Activated naive CD4-positive, alpha-beta T cell treated with anti-CD3 and anti-CD28 coated beads, Interleukin-2, amount 10 ng/mL, durations not matched to agents 7 days and 5 days (primary cell): ENCODE measurements at regions not wholly inside any gene's neighbourhood (a gene's known extent, or its start where the extent isn't known, plus 50 kb on each side); places are given as distances from the start of the nearest gene placed in this dataset.

Experiments used
- CTCF ChIA-PET: fragments of 350-600 bp; sonication (Branson Sonifier 250); formaldehyde crosslinking; loops from one replicate; lab custom pipeline; 2021; ENCODE audit warnings: antibody characterized with exemption; lab: Charles Lee
- DNase-seq: peaks from one replicate; pipeline ENCODE4 v3.0.0-alpha.2; 2020
- H3K27ac Mint-ChIP-seq: one replicate; pipeline ENCODE4 v1.8.0; 2021; ENCODE audit warnings: mild to moderate bottlenecking, moderate library complexity, mixed read lengths
- H3K27me3 Mint-ChIP-seq: one replicate; pipeline ENCODE4 v1.8.0; 2021; ENCODE audit warnings: mild to moderate bottlenecking, mixed read lengths
- H3K36me3 Mint-ChIP-seq: one replicate; pipeline ENCODE4 v1.8.0; 2021; ENCODE audit warnings: mixed read lengths
- H3K4me1 Mint-ChIP-seq: one replicate; pipeline ENCODE4 v1.8.0; 2021; ENCODE audit warnings: mixed read lengths
- H3K4me3 Mint-ChIP-seq: one replicate; pipeline ENCODE4 v1.8.0; 2021; ENCODE audit warnings: mild to moderate bottlenecking, moderate library complexity, mixed read lengths
- H3K9me3 Mint-ChIP-seq: one replicate; pipeline ENCODE4 v1.8.0; 2021; ENCODE audit warnings: mixed read lengths

- Mint-ChIP-seq H3K27me3 (peaks cover 7% of the 10 kb centered on the region), H3K4me1 (no peaks in the 10 kb centered on the region), H3K36me3 (no peaks in the 10 kb centered on the region), H3K9me3 (no peaks in the 10 kb centered on the region), H3K27ac (no peak overlapping the region), H3K4me3 (no peak overlapping the region)
- no peak for DNase-seq
- CTCF ChIA-PET = interaction anchor here (1.2 kb wide), 1 partner anchor 9 kb away, joined by 3 read pairs; no protein-coding TSS in a partner anchor
Measured at GRCh38 chr12:75592086-75592485, 80.7 kb upstream of the KRR1 start.

DNA sequence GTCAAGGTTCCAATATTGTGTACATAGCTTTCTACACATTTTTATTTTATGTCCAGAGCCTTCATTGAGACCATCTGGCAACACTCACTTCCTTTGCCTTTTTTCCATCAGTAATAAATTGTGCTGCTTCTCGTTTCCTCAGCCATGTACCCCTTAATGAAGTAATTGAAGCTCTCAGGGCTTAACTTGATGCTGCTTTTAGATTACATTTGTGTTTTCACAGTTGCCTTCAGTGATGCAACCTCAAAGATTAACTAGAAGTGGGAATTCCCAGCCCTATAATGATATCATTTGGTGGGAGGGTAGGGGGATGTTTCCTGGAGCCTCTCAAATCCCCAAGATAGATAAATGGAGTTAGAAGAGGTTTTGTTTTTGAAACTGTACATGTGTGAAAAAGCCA lies 80.2 kb upstream of the KRR1 start:
- no peak for DNase-seq
- CTCF ChIA-PET = interaction anchor here (1.2 kb wide), 1 partner anchor 8 kb away, joined by 3 read pairs; no protein-coding TSS in a partner anchor
- Mint-ChIP-seq H3K36me3 (no peaks in the 10 kb centered on the region), H3K4me1 (no peaks in the 10 kb centered on the region), H3K4me3 (no peak overlapping the region), H3K27me3 (peaks cover 7% of the 10 kb centered on the region), H3K27ac (no peak overlapping the region), H3K9me3 (no peaks in the 10 kb centered on the region)

GRCh38 chr12:75589801-75590200 lies 78.4 kb upstream of the KRR1 start:
- CTCF ChIA-PET = no interaction called here
- Mint-ChIP-seq H3K27me3 (peaks cover 7% of the 10 kb centered on the region), H3K27ac (no peak overlapping the region), H3K36me3 (no peaks in the 10 kb centered on the region), H3K9me3 (no peaks in the 10 kb centered on the region), H3K4me1 (no peaks in the 10 kb centered on the region), H3K4me3 (no peak overlapping the region)
- DNase-seq = no peak

GRCh38 chr12:75587340-75588106 lies 76.1 kb upstream of the KRR1 start:
- H3K36me3 Mint-ChIP-seq = no peaks in the 10 kb centered on the region
- H3K9me3 Mint-ChIP-seq = no peaks in the 10 kb centered on the region
- H3K27ac Mint-ChIP-seq = no peak overlapping the region
- CTCF ChIA-PET = no interaction called here
- no peak for DNase-seq
- no peaks in the 10 kb centered on the region for H3K27me3 Mint-ChIP-seq
- no peaks in the 10 kb centered on the region for H3K4me1 Mint-ChIP-seq
- no peak overlapping the region for H3K4me3 Mint-ChIP-seq

GRCh38 chr12:75585330-75585729 lies 73.9 kb upstream of the KRR1 start:
- no peaks in the 10 kb centered on the region for H3K36me3 Mint-ChIP-seq
- H3K27ac Mint-ChIP-seq = no peak overlapping the region
- no peaks in the 10 kb centered on the region for H3K27me3 Mint-ChIP-seq
- CTCF ChIA-PET = interaction anchor here (0.8 kb wide), 1 partner anchor 114 kb away, joined by 3 read pairs; no protein-coding TSS in a partner anchor
- H3K4me3 Mint-ChIP-seq = no peak overlapping the region
- H3K9me3 Mint-ChIP-seq = no peaks in the 10 kb centered on the region
- H3K4me1 Mint-ChIP-seq = no peaks in the 10 kb centered on the region
- DNase-seq = no peak

DNA sequence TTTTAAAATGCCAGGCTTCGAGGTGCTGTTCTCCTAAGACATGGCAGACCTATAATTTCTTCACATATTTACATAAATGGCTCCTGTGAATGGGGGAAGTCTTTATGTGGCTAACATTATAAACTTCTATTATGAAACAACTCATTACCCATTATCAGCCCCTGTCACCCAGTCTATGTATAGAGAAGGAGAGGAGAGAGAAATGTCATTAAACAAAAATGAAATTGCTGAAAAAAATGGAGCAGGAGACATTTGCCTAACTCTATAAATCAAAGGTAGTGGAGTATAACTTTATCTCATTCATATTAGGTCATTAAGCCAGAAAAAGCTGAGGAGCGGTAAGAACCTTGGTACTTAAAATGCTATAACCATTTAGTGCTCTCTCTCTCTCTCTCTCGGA lies 71.9 kb upstream of the KRR1 start:
- CTCF ChIA-PET = interaction anchor here (1.1 to 1.2 kb wide), 2 partner anchors 9 to 448 kb away, joined by 3 read pairs; partner anchors contain the start of gene PHLDA1
- Mint-ChIP-seq H3K4me3 (no peak overlapping the region), H3K27ac (no peak overlapping the region), H3K9me3 (no peaks in the 10 kb centered on the region), H3K27me3 (no peaks in the 10 kb centered on the region), H3K4me1 (no peaks in the 10 kb centered on the region), H3K36me3 (no peaks in the 10 kb centered on the region)
- DNase-seq = no peak

- H3K9me3 Mint-ChIP-seq = no peaks in the 10 kb centered on the region
- no peaks in the 10 kb centered on the region for H3K27me3 Mint-ChIP-seq
- no peak overlapping the region for H3K27ac Mint-ChIP-seq
- no peak for DNase-seq
- H3K4me3 Mint-ChIP-seq = no peak overlapping the region
- H3K36me3 Mint-ChIP-seq = no peaks in the 10 kb centered on the region
- H3K4me1 Mint-ChIP-seq = no peaks in the 10 kb centered on the region
- CTCF ChIA-PET = interaction anchor here (0.5 to 0.7 kb wide), 2 partner anchors 450 to 455 kb away, joined by 3 to 4 read pairs; no protein-coding TSS in a partner anchor
Measured at GRCh38 chr12:75581515-75581914, 70.1 kb upstream of the KRR1 start.

DNA sequence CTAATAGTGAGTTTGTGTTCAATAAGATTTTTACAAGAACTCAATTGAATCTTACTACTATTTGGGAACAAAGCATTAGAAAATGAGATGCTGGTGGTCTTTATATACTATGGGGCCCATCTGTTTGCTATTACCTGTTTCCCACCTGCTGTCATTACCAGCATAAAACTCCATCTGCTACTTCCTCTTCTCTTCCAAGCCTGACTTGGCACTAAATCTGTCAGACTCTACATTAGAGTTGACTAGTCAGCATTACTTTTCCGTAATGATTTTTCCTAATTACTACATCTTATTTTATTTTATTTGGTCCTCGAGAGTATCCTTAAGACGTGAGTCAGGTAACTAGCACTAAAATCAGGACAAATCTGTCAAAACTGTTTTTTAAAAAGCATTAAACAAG lies 68.1 kb upstream of the KRR1 start:
- CTCF ChIA-PET = no interaction called here
- Mint-ChIP-seq H3K4me1 (no peaks in the 10 kb centered on the region), H3K4me3 (no peak overlapping the region), H3K36me3 (no peaks in the 10 kb centered on the region), H3K27me3 (peaks cover 5% of the 10 kb centered on the region), H3K9me3 (no peaks in the 10 kb centered on the region), H3K27ac (no peak overlapping the region)
- no peak for DNase-seq

- Mint-ChIP-seq H3K36me3 (no peaks in the 10 kb centered on the region), H3K27ac (no peak overlapping the region), H3K27me3 (peaks cover 5% of the 10 kb centered on the region), H3K9me3 (no peaks in the 10 kb centered on the region), H3K4me3 (no peak overlapping the region), H3K4me1 (no peaks in the 10 kb centered on the region)
- CTCF ChIA-PET = interaction anchor here (1.4 kb wide), 1 partner anchor 457 kb away, joined by 3 read pairs; no protein-coding TSS in a partner anchor
- no peak for DNase-seq
Measured at GRCh38 chr12:75578546-75578945, 67.1 kb upstream of the KRR1 start.

GRCh38 chr12:75577812-75578211 lies 66.4 kb upstream of the KRR1 start:
- peaks cover 5% of the 10 kb centered on the region for H3K27me3 Mint-ChIP-seq
- H3K36me3 Mint-ChIP-seq = no peaks in the 10 kb centered on the region
- no peak overlapping the region for H3K27ac Mint-ChIP-seq
- H3K4me1 Mint-ChIP-seq = no peaks in the 10 kb centered on the region
- no peak overlapping the region for H3K4me3 Mint-ChIP-seq
- CTCF ChIA-PET = interaction anchor here (0.7 to 1.4 kb wide), 2 partner anchors 453 to 457 kb away, joined by 3 read pairs; no protein-coding TSS in a partner anchor
- DNase-seq = no peak
- no peaks in the 10 kb centered on the region for H3K9me3 Mint-ChIP-seq

- CTCF ChIA-PET = no interaction called here
- Mint-ChIP-seq H3K4me3 (no peak overlapping the region), H3K4me1 (no peaks in the 10 kb centered on the region), H3K36me3 (no peaks in the 10 kb centered on the region), H3K9me3 (no peaks in the 10 kb centered on the region), H3K27me3 (peaks cover 5% of the 10 kb centered on the region), H3K27ac (no peak overlapping the region)
- DNase-seq = no peak
Measured at GRCh38 chr12:75571656-75572205, 60.3 kb upstream of the KRR1 start.

DNA sequence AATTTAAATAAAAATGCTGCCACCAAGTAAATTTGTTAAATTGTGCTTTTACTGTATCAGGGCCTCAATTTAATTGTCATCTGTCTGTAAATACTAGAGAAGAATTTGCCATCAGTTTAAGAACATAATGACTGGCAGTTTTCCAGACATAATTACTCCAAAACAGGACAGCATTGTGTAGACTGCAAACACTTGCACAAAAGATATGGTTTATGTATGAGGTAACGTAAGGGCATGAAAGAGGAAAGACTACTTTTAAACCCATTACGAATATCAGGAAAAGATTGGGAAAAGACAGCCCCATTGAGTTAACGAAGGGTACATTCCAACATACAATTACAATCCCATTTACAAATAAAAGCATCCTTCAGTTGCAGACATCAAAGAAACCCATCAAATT lies 59.8 kb upstream of the KRR1 start:
- no peak overlapping the region for H3K27ac Mint-ChIP-seq
- no peaks in the 10 kb centered on the region for H3K4me1 Mint-ChIP-seq
- H3K27me3 Mint-ChIP-seq = peaks cover 5% of the 10 kb centered on the region
- no peak for DNase-seq
- no peaks in the 10 kb centered on the region for H3K36me3 Mint-ChIP-seq
- CTCF ChIA-PET = no interaction called here
- no peaks in the 10 kb centered on the region for H3K9me3 Mint-ChIP-seq
- no peak overlapping the region for H3K4me3 Mint-ChIP-seq

DNA sequence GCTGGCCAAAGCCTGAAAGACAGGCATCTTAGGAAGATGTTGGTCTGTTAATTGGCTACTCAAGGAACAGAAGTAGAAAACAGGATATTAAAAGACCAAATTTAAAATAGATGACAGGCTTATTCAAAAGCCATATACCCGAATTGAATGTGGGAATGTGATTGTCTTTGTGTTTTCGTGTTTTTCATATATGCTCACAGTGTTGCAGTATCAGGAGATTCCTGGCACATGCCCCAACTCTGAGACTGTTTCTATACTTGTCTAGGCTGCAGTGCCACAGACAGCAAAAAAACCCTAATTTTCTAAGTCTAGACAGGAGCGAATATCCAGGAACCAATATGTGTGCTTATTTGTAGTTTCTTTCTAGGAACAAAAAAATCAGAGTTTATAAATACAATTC lies 57.4 kb upstream of the KRR1 start:
- no peak for DNase-seq
- no peak overlapping the region for H3K27ac Mint-ChIP-seq
- no peaks in the 10 kb centered on the region for H3K36me3 Mint-ChIP-seq
- no peak overlapping the region for H3K4me3 Mint-ChIP-seq
- CTCF ChIA-PET = no interaction called here
- H3K4me1 Mint-ChIP-seq = no peaks in the 10 kb centered on the region
- H3K9me3 Mint-ChIP-seq = no peaks in the 10 kb centered on the region
- H3K27me3 Mint-ChIP-seq = no peaks in the 10 kb centered on the region

GRCh38 chr12:75568393-75568792 lies 57.0 kb upstream of the KRR1 start:
- Mint-ChIP-seq H3K4me3 (no peak overlapping the region), H3K27ac (no peak overlapping the region), H3K4me1 (no peaks in the 10 kb centered on the region), H3K36me3 (no peaks in the 10 kb centered on the region), H3K27me3 (no peaks in the 10 kb centered on the region), H3K9me3 (no peaks in the 10 kb centered on the region)
- no peak for DNase-seq
- CTCF ChIA-PET = no interaction called here

DNA sequence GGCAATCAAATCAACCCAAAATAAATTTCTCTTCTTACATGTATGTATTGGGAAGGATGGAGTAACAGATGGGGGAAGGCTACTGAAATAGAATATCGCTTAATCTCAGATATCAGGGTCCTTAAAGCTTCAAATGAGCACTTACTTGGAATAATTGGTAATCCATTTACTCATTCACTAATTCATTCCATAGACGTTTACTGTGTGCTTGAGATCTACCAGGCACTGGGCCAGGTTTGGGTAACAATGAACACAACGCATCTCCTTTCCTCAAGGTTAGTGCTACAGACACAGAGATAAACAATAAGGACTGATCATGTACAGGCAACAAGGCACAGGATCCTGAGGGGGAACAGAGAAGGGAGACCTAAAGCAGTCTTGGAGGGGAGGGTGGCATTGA lies 54.4 kb upstream of the KRR1 start:
- no peak overlapping the region for H3K27ac Mint-ChIP-seq
- H3K27me3 Mint-ChIP-seq = peaks cover 8% of the 10 kb centered on the region
- no peaks in the 10 kb centered on the region for H3K36me3 Mint-ChIP-seq
- no peaks in the 10 kb centered on the region for H3K9me3 Mint-ChIP-seq
- no peak overlapping the region for H3K4me3 Mint-ChIP-seq
- no peak for DNase-seq
- CTCF ChIA-PET = no interaction called here
- no peaks in the 10 kb centered on the region for H3K4me1 Mint-ChIP-seq
